ENCODE measurements at regions not wholly inside any gene's neighbourhood (a gene's known extent, or its start where the extent isn't known, plus 50 kb on each side); places are given as distances from the start of the nearest gene placed in this dataset.

- H4K20me1 ChIP-seq (ENCODE audit: control insufficient read depth, extremely low read depth, insufficient read depth, low read length) = no peaks in the 10 kb centered on the region
- dilution Hi-C loops (cut with MboI; ENCODE audit: extremely low pct_ligation_motif_present, low sequenced_read_pairs) = no loop called here
- TF ChIP-seq CTCF (optimal IDR thresholded peaks at IDR 0.05 in 1 of 3, IDR thresholded peaks at IDR 0.05 in 1 of 3, conservative IDR thresholded peaks at IDR 0.05 in 1 of 3; ENCODE audit: extremely low read depth in 1 of 3, insufficient read depth in 2 of 3, low read length in 3 of 3) (no peak), EZH2 (IDR thresholded peaks at IDR 0.05; ENCODE audit: low read length) (no peak)
- H3K9me3 ChIP-seq (ENCODE audit: control insufficient read depth, low read depth, low read length) = no peaks in the 10 kb centered on the region
- no peak overlapping the region for H3K4me3 ChIP-seq (ENCODE audit: control insufficient read depth in 2 of 3, extremely low read depth in 1 of 3, insufficient read depth in 2 of 3, low read depth in 1 of 3, low read length in 3 of 3)
- H3K4me1 ChIP-seq (ENCODE audit: control insufficient read depth, extremely low read depth, insufficient read depth, low read length) = no peaks in the 10 kb centered on the region
- no peak for DNase-seq (ENCODE audit: low read depth, low spot score)
- H3K79me2 ChIP-seq (ENCODE audit: control insufficient read depth, insufficient read depth, low read length) = no peaks in the 10 kb centered on the region
- no peaks in the 10 kb centered on the region for H3K9me1 ChIP-seq (ENCODE audit: control insufficient read depth, extremely low read depth, insufficient read depth, low read length)
- no peaks in the 10 kb centered on the region for H3K36me3 ChIP-seq (ENCODE audit: control insufficient read depth in 2 of 2, extremely low read depth in 1 of 2, insufficient read depth in 2 of 2, low read length in 2 of 2)
- H3K27ac ChIP-seq (ENCODE audit: control insufficient read depth, insufficient read depth, low read length) = no peak overlapping the region
- no peak overlapping the region for H3K4me2 ChIP-seq (ENCODE audit: control insufficient read depth, extremely low read depth, insufficient read depth, low read depth, low read length)
- no peak overlapping the region for H3K9ac ChIP-seq (ENCODE audit: control insufficient read depth, extremely low read depth, insufficient read depth, low read length)
- FAIRE-seq = no peak
- H2AFZ ChIP-seq (ENCODE audit: control insufficient read depth, low read length) = no peak overlapping the region
- H3K27me3 ChIP-seq (ENCODE audit: control insufficient read depth, extremely low read depth, insufficient read depth, low read length) = no peaks in the 10 kb centered on the region
These were observed 780.8 kb upstream of the CDH8 start for GRCh38 chr16:62816971-62817519.

GRCh38 chr16:62814891-62815290, 778.7 kb upstream of the CDH8 start:
- Histone ChIP-seq H3K4me3 (ENCODE audit: control insufficient read depth in 2 of 3, extremely low read depth in 1 of 3, insufficient read depth in 2 of 3, low read depth in 1 of 3, low read length in 3 of 3) (no peak overlapping the region), H3K27me3 (ENCODE audit: control insufficient read depth, extremely low read depth, insufficient read depth, low read length) (no peaks in the 10 kb centered on the region), H2AFZ (ENCODE audit: control insufficient read depth, low read length) (no peak overlapping the region), H3K36me3 (ENCODE audit: control insufficient read depth in 2 of 2, extremely low read depth in 1 of 2, insufficient read depth in 2 of 2, low read length in 2 of 2) (no peaks in the 10 kb centered on the region), H3K27ac (ENCODE audit: control insufficient read depth, insufficient read depth, low read length) (no peak overlapping the region), H3K79me2 (ENCODE audit: control insufficient read depth, insufficient read depth, low read length) (no peaks in the 10 kb centered on the region), H3K9me3 (ENCODE audit: control insufficient read depth, low read depth, low read length) (no peaks in the 10 kb centered on the region), H3K4me2 (ENCODE audit: control insufficient read depth, extremely low read depth, insufficient read depth, low read depth, low read length) (no peak overlapping the region), H3K4me1 (ENCODE audit: control insufficient read depth, extremely low read depth, insufficient read depth, low read length) (no peaks in the 10 kb centered on the region), H4K20me1 (ENCODE audit: control insufficient read depth, extremely low read depth, insufficient read depth, low read length) (no peaks in the 10 kb centered on the region), H3K9ac (ENCODE audit: control insufficient read depth, extremely low read depth, insufficient read depth, low read length) (no peak overlapping the region), H3K9me1 (ENCODE audit: control insufficient read depth, extremely low read depth, insufficient read depth, low read length) (no peaks in the 10 kb centered on the region)
- no peak for FAIRE-seq
- dilution Hi-C loops (cut with MboI; ENCODE audit: extremely low pct_ligation_motif_present, low sequenced_read_pairs) = no loop called here
- no peak for TF ChIP-seq EZH2 (IDR thresholded peaks at IDR 0.05; ENCODE audit: low read length)
- TF ChIP-seq CTCF (optimal IDR thresholded peaks at IDR 0.05 in 1 of 3, IDR thresholded peaks at IDR 0.05 in 1 of 3, conservative IDR thresholded peaks at IDR 0.05 in 1 of 3; ENCODE audit: extremely low read depth in 1 of 3, insufficient read depth in 2 of 3, low read length in 3 of 3) = no peak
- no peak for DNase-seq (ENCODE audit: low read depth, low spot score)

All from keratinocyte (primary cell).